AG10803 (cell line): ENCODE measurements at regions not wholly inside any gene's neighbourhood (a gene's known extent, or its start where the extent isn't known, plus 50 kb on each side); places are given as distances from the start of the nearest gene placed in this dataset.

ENCODE experiments used
- DNase-seq: peaks from one replicate; pipeline ENCODE4 v3.0.0; 2010; ENCODE audit warnings: low read depth
- H3K4me3 ChIP-seq: 2 replicates; pipeline ENCODE4 v1.5.1; 2011; ENCODE audit warnings: mild to moderate bottlenecking, low read length, control low read depth
- TF ChIP-seq, protein P1 (sequence below): conservative IDR thresholded peaks from 2 replicates; pipeline ENCODE4 v1.5.1; 2011; ENCODE audit warnings: mild to moderate bottlenecking, low read length, control low read depth, inconsistent platforms

DNA sequence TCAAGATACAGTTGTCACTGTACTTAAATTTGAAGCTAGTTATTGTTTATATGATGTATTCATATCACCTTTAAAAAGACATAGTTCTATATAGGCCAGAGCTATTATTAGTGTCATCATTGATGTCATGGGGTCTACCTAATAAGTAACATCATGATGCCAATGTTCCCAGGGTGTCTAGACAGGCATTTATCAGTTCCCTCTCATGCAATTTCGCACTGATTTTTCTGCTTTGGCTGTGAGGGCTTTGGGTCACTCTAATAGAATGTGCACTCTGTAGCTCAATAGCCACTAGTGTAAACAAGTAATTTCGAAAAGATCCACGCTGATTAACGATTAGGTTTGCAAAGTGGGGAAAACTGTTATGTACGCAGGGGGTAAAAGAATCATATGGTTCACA lies 1651.3 kb downstream of the SLITRK5 start:
- H3K4me3 ChIP-seq: no peak overlapping the region
- TF ChIP-seq, protein P1, sequence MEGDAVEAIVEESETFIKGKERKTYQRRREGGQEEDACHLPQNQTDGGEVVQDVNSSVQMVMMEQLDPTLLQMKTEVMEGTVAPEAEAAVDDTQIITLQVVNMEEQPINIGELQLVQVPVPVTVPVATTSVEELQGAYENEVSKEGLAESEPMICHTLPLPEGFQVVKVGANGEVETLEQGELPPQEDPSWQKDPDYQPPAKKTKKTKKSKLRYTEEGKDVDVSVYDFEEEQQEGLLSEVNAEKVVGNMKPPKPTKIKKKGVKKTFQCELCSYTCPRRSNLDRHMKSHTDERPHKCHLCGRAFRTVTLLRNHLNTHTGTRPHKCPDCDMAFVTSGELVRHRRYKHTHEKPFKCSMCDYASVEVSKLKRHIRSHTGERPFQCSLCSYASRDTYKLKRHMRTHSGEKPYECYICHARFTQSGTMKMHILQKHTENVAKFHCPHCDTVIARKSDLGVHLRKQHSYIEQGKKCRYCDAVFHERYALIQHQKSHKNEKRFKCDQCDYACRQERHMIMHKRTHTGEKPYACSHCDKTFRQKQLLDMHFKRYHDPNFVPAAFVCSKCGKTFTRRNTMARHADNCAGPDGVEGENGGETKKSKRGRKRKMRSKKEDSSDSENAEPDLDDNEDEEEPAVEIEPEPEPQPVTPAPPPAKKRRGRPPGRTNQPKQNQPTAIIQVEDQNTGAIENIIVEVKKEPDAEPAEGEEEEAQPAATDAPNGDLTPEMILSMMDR: no peak
- no peak for DNase-seq

DNA sequence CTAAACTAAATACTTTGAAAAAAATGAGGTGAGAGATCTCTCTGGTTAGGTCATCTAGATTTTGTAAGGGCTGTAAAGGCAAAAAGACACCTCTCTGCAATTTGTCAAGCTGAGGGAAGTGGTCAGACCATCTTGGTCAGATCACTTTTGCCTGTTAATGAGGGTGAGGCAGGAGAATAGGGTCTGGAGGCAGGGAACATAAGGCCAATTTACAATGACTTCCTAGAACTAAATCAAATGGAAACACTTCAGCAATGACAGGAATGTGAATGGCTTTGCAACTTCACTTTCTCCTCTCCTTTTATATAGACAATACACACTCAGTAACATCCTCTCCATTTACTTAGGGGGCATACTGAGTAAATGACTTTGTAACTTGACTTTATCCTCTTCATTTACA lies 1653.4 kb downstream of the SLITRK5 start:
- no peak overlapping the region for H3K4me3 ChIP-seq
- DNase-seq: no peak
- TF ChIP-seq, protein P1: no peak

DNA sequence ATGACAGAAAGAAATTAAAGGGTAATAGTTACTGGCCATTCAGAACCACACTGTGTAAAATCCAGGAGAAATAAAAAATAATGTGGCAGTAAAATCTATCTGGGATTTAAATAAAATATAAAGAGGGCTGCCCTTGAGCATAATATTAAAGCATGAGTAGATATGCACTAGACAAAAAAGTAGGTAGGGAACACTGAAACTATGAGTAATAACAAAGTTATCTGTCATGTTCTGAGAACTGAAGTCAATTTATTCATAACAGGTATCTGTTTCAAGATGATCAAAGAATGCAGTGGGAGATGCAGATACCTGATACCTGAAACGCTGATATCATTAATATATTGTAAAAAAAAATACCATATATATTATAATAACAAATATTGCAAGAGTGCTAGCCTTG lies 1672.0 kb downstream of the SLITRK5 start:
- no peak overlapping the region for H3K4me3 ChIP-seq
- no peak for DNase-seq
- TF ChIP-seq, protein P1: no peak

DNA sequence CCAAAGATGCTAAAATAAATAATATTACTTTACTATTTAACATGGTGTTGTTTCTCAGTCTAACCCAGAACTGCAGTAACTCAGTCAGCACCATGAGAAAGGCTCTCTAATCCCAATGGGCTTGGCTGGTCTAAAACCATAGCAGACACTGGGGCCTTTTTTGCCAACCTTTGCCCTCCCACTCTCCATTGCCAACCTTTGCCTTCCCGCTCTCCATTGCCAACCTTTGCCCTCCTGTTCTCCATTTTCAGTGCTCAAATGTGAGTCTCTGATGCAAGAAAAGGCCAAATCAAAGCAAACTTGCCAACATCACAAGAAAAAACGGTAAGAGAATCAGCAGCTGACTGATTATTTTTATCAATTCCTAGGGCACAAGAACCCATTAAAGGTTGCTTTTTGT lies 1681.2 kb downstream of the SLITRK5 start:
- no peak overlapping the region for H3K4me3 ChIP-seq
- no peak for DNase-seq
- TF ChIP-seq, protein P1: no peak

DNA sequence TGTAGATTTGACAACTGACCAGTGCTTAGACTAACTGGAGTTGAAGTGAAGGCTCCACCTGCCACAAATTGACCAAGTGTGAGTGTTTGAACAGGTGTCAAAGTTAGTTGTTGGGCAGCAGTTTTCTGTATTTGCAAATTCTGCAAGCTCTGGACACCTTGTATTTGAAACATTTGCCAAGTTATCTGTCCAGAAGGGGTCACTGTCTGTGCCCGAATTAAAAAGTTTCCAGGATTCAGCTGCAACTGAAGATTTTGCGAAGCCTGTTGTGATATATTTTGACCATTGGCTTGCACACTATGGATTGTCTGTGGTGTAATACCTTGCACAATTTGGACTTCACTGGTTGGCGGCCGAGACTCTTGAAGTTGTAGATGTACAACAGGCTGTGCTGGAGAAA lies 1690.7 kb downstream of the SLITRK5 start:
- TF ChIP-seq, protein P1: peak; percentile 28
- H3K4me3 ChIP-seq: no peak overlapping the region
- no peak for DNase-seq

DNA sequence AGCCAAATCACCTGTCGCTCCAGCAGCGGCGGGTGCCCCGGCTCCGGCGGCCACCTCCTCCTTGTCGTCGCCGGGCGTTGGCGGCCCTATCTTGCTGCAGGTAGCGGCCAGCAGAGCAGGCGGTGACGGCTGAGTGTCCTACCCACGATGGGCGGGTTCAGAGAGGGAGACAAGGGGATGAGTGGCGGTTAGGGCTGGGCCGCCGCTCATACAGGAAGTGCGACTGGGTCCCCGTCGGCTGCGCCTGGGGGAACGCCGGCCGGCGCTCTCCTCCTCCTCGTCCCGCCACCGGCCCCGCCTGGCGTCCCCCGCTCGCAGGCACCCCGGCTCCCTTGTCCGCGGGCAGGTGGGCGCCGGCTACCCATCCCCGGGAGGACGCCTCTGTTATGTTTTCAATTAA lies 1692.0 kb downstream of the SLITRK5 start:
- no peak for DNase-seq
- TF ChIP-seq, protein P1: no peak
- no peak overlapping the region for H3K4me3 ChIP-seq

DNA sequence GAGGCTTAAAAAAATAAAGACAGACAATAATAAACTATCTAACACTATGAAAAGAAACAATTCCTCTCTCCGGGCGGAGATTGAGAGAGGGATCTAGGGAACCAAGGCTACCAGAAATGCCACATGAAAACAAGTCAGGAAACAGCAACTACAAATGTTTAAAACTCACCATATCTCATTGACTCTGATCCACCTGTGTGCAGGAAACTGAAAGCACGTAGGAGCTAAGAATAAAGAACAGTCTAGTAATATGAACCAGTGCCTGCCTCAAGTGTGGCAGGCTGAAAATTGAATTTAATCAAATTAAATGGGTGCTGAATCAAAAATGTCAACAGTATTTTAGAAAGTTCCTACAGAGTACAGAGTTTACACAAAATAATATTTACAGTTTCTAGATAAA lies 1701.0 kb downstream of the SLITRK5 start:
- H3K4me3 ChIP-seq: no peak overlapping the region
- TF ChIP-seq, protein P1: no peak
- no peak for DNase-seq
